NCI-H2107 (cell line): ENCODE measurements at regions not wholly inside any gene's neighbourhood (a gene's known extent, or its start where the extent isn't known, plus 50 kb on each side); places are given as distances from the start of the nearest gene placed in this dataset.

Experiments used
- DNase-seq: peaks from one replicate; lab custom pipeline; 2025; lab: John Stamatoyannopoulos, UW

DNA sequence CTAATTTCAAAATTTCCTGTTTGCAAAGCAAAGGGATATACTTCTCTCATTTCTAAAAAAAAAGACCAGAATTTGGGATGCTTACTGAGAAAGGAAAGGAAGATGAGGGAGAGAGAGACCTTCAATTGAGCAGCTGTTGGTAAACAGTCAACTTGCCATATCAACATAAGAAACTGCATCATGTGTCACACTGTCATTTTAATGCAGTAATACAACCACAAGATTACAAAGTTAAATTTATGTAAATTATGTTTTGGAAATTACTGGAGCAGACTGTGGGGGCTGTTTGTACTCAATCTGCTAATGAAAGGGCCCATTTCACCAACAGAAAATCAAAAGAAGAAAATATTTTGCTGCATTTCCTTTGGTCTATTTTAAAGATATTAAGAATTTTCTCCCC, 370.4 kb upstream of the TMPO start:
- DNase-seq, result no peak

DNA sequence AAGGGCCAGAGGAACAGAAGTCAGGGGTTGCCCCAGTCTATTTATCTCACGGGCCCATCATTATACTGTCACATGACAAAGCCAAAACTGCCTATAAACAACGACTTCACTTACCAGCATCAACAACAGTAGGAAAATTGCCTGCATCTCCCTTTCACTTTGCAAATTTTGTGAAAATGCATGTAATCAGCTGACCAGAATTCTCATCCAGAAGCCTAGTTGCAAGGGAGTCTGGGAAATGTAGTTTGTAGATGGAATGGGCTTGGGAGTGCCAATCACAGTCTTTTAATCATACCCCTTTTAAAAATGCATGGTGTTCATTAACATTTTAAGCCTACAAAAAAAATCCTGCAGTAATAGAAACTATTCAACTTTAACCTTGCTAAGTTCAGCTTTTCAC, 369.3 kb upstream of the TMPO start:
- DNase-seq, result no peak

DNA sequence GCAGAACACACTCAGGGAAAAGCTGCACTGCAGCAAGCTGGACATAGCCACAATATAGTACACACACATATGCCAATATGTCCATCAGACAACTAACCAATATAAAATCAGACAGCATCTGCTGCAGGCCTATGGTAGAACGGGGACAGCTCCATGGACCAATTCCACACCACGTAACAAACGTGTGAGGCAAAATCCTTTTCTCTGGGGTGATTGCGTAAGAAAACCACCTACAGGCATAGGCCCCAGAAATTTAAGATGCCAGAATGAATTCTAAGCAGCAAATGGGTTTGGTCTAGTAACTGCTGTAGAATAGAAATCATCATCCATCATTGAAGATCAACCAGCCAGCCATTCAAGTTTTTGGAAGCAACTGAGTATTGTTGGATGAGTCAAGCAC, 368.9 kb upstream of the TMPO start:
- DNase-seq, result no peak

DNA sequence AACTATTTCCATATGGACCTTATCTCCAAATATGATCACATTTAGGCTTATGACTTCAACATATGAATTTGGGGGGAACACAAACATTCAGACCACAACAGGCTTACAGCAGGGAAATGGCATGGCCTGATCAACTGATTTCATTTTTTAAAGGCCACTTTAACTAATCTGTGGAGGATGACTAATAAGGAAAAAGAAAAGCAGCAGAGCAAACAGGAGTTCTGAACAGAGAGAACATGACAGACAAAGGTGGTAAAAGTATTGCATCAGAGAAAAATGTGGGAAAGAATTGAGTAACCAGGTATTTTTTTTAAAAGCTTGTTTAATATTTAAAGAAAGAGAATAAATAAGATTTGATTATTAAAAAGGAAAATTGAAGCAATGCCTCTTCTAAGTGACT, 366.1 kb upstream of the TMPO start:
- DNase-seq, result no peak

DNA sequence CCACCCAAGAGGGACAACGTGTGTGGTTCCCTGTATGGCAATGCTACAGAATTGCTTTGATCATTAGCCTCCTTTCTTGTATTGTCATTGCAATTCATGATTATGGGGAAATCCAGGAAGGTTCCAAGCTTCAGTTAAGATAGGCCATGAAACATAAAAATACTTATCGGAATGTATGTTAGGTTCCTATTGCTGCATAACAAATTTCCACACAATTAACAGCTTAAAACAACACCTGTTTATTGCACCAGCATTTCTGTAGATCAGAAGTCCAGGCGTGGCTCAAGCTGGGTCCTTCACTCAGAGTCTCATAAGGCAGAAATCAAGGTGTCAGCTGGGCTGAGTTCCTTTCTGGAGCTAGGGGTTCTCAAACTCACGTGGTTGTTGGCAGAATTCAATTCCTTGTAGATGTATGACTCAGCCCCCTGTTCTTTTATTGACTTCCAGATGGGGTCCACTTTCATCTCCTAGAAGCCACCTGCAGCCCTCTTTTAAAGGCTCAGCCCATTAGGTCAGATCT, 365.6 kb upstream of the TMPO start:
- DNase-seq, result no peak

DNA sequence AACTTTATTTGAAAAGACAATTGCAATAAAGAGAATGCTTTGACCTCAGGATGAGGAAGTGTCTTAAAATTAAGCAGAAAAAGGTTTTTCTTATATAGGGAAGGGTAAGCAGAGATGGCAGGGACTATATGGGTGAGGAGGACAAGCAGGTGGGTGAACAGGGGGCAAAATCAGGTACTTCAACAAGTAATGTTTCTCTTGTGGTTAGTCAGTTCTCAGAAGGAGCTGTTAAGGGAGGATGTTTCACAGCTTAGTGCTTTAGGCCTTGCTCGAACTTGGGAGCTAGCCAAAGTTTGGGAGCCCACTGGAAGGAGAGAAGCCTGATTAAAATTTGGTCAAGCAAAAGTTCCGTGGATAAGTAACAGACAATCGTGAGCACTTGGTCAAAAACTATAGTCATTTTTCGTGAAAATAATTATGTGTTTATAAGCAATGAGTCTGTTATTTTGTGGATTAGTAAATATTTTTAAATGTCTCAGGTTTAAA, 364.2 kb upstream of the TMPO start:
- no peak for DNase-seq

DNA sequence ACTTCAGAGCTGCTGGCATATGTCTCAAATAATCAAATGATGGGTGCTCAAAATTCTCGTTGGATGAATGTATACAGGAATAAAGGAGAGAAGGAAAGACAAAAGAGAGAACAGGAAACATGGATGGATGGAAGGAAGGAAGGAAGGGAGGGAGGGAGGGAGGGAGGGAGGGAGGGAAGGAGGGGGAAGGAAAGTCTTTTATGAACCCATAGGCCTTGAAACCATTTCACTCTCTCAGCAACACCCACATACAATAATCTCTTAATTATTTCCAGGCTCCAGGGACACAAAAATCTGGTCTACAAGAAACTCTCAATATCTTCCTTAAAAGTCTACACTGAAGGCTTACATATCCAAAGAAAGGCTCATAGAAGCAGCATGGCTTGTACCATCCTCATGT, 363.4 kb upstream of the TMPO start:
- no peak for DNase-seq

DNA sequence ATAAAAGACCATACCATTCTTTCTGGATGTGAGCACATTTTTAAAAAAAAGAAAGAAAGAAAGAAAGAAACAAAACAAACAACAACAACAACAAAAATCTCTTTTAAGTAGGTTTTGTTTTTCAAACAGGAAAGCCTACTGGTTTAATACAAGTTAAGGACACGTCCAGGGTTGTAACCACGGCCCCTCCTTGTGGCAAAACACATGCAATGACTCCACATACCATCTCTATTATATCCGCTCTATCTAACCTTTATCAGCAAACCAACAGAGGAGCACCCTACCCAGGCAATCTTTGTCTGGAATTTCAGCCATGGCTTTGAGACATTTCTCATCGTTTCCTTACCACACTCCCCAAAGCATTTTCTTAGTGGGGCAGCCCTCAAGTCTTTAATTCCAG, 360.5 kb upstream of the TMPO start:
- peak; percentile 12 for DNase-seq

DNA sequence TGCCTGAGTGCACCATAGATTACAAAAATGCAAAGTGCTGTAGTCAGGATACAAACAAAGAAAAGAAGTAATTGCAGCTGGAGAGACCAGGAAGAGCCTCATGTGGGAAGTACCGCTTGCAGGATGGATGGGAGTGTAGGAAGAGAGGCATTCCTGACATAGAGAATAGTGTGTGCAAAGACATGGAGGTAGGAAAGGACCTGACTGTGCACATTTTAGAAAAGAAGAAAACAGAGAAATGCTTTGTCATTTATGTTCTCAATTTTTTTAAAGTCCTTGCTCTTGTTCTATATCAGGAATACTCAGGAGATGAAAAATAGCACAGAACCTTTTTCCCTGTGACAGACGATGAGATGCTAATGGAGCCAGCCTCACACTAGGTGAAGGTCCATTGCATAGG, 358.7 kb upstream of the TMPO start:
- no peak for DNase-seq

DNA sequence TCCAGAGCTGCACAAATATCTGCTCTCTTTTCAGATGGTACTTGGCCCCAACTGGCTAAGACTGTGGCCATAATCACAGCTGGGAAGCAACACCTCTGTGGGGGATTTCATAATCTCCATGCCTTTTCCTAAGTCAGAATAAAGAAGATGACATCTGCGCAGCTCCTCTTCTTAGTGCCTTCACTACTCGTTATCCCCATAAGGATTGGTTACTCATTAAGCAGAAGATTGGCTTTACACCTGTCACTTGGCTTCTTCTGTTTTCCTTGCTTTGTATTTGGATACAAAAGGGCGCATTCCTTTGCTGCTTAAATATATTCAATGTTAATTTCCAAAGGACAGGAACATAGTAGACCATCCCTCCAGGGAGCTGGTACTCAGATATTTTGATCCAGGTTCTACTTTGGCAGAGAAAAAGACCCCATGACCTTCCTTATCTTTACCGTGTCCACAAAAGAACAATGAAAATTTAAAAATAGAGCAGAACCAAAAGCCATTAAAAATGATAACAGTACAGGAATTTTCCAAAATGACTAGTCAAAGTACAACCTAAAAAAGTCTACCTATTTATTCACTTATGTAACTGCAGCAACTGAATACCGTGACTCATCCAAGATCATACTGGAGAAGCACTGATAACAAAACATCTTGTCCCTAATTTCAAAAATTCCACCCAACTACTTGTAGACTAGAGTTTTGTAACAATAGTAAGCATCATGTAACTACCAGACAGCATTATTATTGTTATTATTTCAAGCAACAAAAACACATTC, 352.3 kb upstream of the TMPO start:
- no peak for DNase-seq

DNA sequence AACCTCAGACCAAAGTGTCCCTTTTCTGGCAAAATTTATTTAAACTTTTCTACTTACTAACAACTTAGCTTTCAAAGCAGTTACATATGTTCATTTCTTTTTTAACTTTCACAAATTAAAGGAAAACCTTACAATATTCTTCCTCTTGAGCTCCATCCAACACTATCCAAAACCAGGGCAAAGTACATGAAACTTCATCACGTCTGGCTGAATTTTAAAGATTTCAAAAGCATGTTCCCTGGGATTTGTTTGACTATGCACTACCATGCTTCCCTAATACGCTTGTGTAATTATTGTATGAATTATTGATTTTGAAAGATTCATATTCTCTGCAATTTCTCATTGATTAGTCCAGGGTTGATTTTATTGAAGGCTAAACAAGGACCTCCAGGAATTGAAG, 343.1 kb upstream of the TMPO start:
- DNase-seq, result no peak

DNA sequence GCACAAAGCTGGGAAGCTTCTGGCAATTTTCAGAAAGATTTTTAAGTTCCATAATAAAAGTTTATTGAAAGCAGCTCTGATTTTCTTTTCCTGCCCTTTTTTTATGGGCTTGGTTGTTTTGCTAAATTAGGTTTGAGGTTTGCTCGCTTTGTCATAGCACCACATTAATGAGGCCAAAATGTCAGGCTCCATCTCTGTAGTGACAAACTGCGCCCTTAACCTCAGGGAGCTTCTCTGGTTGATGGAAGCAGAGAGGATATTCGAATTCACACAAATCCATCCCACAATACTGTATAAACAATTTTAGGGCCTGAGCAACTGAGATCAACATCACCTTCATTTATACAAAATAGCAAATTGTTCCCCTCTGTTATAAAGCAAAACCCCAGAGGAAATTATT, 342.6 kb upstream of the TMPO start:
- DNase-seq, result no peak

DNA sequence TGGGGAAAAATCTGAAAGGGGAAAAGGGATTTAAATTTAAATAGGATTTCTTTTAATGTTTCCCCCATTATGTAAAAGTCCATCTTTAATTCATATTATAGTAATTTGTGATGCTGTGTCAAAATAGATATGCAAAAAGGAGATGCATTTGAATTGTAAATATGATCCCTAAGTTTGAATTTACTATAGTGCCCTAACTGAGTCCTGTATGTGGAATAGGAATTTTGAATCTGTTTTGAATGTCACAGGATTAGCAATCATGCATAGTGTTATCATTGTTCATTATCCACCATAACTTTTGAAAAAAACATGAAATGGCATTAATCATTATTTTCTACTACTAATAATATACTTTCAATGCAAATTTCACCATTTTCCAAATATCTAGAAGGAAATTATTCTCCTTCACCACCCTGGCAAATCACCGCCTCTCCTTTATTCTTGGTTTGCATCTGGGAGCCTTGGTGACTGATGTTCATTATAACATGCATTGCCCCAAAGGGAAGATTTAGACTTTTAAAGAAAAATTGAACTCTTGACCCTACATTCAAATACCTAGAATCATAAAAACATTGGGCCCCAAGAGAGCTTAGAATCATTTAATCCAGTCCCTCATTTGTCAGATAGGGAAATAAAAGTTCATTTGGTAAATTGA, 341.5 kb upstream of the TMPO start:
- DNase-seq, result no peak

DNA sequence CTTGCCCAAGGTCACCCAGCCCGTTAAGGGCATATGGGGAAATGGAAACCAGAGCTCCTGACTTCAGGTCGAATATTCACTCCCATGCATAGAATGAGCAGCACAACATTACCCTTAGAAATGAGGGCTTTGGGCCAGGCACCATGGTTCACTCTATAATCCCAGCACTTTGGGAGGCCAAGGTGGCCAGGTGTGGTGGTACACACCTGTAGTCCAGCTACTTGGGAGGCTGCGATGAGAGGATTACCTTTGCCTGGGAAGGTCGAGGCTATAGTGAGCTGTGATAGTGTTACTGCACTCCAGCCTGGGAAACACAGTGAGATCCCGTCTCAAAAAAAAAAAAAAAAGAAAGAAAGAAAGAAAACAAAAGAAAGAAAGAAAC, 341.0 kb upstream of the TMPO start:
- DNase-seq, result no peak

DNA sequence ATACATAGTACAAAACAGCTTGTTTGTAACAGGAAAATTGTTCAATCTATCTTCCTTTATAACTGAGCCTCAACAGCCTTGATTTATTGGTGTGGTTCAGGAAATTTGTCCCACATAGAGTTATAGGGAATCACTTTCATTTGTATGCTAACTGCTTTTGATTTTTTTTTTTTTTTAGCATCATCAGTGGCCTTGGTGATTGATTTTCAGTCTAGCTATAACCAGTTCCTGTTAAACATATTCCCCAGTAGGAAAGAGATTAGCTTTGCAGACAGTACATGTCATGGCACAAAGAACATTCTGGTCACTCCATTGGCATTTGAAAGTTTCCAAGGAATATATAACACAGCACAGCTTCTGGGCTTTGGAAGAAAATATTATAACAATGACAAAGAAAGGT, 337.3 kb upstream of the TMPO start:
- no peak for DNase-seq

DNA sequence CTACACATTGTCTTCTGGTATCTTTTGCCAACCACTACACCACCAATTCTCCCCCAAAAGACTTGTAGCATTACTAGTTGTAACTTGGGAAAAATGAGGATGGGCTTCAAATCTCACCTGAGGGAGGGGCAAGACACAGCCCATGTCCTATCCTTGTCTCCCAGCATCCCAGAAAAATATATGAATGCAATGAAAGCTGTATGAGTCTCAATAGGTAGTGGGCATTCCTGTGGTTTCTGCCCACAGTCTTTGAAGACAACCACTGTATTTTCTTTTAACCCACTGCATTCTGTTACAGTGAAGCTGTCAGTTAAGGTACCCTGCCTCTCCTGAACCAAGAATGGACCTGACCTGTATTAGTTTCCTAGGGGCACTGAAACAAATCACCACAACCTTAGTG, 336.2 kb upstream of the TMPO start:
- no peak for DNase-seq

DNA sequence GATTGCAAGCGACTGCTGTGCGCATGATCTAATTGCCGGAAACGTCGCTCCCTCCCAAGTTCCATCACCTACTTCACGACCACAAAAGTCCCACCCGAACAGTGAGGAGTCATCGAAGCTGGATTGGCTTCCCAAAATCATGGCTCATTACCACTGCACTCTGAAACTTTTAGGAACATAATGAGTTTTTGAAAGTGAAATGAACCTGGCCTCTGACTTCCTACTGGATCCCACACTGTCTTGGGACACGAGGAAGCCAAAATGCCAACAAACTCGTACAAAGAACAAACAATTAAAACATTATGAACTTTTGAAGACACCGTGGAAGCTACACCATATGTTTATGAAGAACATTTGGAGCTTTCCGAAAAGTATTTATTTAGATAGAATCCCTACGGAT, 334.8 kb upstream of the TMPO start:
- no peak for DNase-seq

DNA sequence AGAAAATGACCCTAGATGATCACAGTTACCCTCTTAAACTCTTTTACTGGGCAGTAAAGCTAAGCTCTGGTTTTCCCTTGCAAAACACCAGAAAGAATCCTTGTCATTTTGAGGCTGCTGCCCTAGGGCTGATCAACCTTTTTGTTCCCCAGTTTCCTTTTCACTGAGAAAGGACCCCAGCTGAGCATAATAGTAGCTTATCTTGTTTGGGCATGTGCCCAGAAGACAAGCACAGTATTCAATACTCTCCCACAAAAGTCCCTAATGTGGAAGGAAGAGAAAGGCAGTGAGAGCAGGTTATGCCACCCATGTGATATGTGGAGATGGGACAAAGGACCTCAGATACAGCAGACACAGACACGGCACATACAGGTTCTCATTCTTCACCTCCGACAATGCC, 332.6 kb upstream of the TMPO start:
- no peak for DNase-seq

DNA sequence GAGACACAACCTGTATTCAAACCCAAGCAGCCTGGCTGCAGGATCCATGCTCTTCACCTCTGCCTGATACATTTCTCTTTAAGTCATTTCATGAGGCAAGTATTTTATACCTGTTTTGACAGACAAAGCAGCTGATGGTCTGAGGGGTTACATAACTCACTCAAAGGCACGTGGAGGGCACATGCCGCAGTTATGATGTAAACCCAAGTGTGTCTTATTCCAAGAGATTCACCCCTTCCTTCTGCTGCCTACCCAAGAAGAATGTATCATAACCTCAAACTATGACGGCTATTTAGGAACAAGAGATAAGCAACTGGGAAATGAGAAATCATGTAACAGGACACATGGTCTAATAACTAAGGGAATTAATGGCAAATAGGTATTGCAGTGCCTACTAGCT, 329.8 kb upstream of the TMPO start:
- no peak for DNase-seq

DNA sequence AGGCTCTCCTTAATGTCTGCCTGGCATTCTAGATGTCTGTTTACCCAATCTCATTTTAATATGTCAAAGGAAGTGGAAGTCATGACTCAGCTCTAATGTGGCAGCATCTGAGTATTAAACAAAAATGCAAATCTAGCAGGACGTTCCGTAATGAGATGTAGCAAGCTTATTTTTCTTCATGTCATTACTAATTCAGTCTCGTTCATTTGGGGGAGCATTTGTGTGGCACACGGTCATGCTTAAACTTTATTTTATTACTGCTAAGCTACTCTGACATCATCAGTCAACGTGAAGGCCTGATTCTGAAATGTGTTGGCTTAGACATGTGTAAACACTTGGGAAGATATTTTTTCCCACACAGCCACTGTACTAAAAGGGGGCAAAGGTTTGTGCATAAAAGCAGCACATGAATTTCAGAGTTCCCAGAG, 326.7 kb upstream of the TMPO start:
- no peak for DNase-seq

DNA sequence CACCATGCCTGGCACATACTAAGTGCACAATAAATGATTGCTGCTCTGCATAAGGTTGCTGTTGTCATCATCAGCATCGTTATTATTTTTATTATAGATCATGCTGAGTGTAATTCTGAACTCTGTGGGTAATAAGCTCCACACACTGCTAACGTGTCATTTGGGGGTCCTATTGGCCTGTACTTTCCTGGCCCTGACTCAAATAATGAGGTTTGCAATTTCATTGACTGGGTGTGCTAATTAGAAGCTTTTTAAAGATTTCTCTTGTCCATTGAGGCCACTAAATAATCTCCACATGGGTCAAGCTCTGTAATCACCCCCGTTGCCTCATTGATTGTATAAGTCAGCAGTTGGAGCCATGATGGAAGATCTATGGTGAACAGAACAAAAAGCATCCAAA, 320.8 kb upstream of the TMPO start:
- no peak for DNase-seq

DNA sequence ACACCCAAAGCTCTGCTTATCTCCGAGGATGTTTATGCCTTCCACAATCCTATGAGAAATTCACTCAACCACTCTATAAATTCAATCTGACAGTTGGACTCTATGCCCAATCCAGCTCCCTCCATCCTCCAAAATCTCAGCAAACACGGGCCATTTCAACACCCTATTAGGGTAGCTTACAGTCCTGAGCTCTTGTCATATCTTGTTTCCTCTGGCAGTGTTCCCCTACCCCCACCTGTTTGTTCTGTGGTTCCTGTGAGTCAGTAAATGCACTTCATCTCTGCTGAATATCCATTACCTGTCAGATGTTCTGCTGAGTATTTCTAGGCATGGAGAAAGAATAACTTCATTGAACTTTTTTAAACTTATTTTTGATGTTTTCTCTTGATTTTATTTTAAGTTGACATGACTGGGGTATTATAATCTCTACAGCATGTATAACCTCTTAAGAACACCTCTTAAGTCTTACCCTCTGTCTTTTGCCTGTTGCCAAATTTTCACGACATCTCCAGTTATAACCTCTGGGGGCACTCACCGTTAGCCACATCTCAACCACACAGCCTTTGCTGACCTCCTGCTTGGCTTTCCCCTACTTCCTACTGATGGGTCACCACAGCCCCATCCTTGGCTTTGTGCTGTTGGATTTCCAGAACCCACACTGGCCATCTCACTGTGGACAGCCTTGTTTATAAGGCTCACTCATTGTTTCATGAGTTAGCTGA, 317.0 kb upstream of the TMPO start:
- DNase-seq, result no peak

DNA sequence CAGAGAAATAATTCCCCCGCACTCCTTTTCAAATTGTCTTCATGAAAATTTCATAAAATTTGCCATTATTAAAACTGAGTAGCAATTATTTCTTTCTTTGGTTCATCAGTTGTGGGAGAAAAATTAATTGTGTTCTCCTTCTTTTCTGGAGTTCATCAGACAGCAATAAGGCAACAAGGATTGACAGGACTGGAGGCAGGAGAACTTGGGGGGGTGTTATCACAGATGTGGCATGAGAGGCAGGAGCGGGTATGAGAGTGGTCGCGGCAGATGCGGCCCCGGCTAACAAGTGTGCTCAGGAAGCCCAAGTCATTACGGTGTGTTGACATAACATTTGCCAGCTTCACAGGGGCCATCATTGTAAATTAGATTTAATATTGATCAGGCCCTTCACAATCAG, 306.6 kb upstream of the TMPO start:
- no peak for DNase-seq
